ENCODE measurements at regions not wholly inside any gene's neighbourhood (a gene's known extent, or its start where the extent isn't known, plus 50 kb on each side); places are given as distances from the start of the nearest gene placed in this dataset.

GRCh38 chr4:180809439-180809838 is 1433.8 kb upstream of the TENM3 start:
- no peaks in the 10 kb centered on the region for H3K4me1 ChIP-seq (ENCODE audit: control insufficient read depth in 1 of 2, insufficient read depth in 2 of 2, low read length in 2 of 2)
- no peak for DNase-seq
- no peaks in the 10 kb centered on the region for H3K79me1 ChIP-seq (ENCODE audit: low read length)
- no CpG with 5 or more reads among the region's 4 CpGs for WGBS (ENCODE audit: extremely low coverage, insufficient coverage, insufficient read length)
- no peak overlapping the region for H2AK5ac ChIP-seq (ENCODE audit: low read length)
- H3K9me3 ChIP-seq (ENCODE audit: insufficient read depth, low read depth, low read length) = no peaks in the 10 kb centered on the region
- H4K8ac ChIP-seq (ENCODE audit: low read depth, low read length) = no peak overlapping the region
- H3K4me2 ChIP-seq (ENCODE audit: low read length) = no peak overlapping the region
- H2BK5ac ChIP-seq (ENCODE audit: low read depth, low read length, poor library complexity) = no peak overlapping the region
- no peak overlapping the region for H2AFZ ChIP-seq (ENCODE audit: insufficient read depth, low read length, poor library complexity)
- H3K4ac ChIP-seq (ENCODE audit: low read depth, low read length) = no peak overlapping the region
- H3K27me3 ChIP-seq (ENCODE audit: insufficient read depth, low read length) = no peaks in the 10 kb centered on the region
- no peak overlapping the region for H2BK12ac ChIP-seq (ENCODE audit: low read length)
- H3K27ac ChIP-seq (ENCODE audit: low read depth, low read length) = no peak overlapping the region
- no peak overlapping the region for H4K12ac ChIP-seq (ENCODE audit: low read depth, low read length)
- no peak overlapping the region for H3K4me3 ChIP-seq (ENCODE audit: low read depth, low read length)
- H3K18ac ChIP-seq (ENCODE audit: low read length) = no peak overlapping the region
- H3K23ac ChIP-seq (ENCODE audit: low read length) = no peak overlapping the region
- no peak overlapping the region for H4K91ac ChIP-seq (ENCODE audit: low read depth, low read length)
- no peaks in the 10 kb centered on the region for H3K36me3 ChIP-seq (ENCODE audit: control insufficient read depth in 1 of 2, insufficient read depth in 2 of 2, low read length in 2 of 2)
- no peak overlapping the region for H2BK120ac ChIP-seq (ENCODE audit: insufficient read depth, low read length, poor library complexity)
- no peak overlapping the region for H3K14ac ChIP-seq (ENCODE audit: low read length)
- no peak overlapping the region for H3K9ac ChIP-seq (ENCODE audit: low read length)
- no peaks in the 10 kb centered on the region for H3K79me2 ChIP-seq (ENCODE audit: control insufficient read depth, insufficient read depth, low read length, poor library complexity)

GRCh38 chr4:180810581-180810980 is 1432.6 kb upstream of the TENM3 start:
- H3K36me3 ChIP-seq (ENCODE audit: control insufficient read depth in 1 of 2, insufficient read depth in 2 of 2, low read length in 2 of 2) = no peaks in the 10 kb centered on the region
- no peak overlapping the region for H3K4ac ChIP-seq (ENCODE audit: low read depth, low read length)
- no peak overlapping the region for H2AK5ac ChIP-seq (ENCODE audit: low read length)
- H3K23ac ChIP-seq (ENCODE audit: low read length) = no peak overlapping the region
- H2BK12ac ChIP-seq (ENCODE audit: low read length) = no peak overlapping the region
- H2BK120ac ChIP-seq (ENCODE audit: insufficient read depth, low read length, poor library complexity) = no peak overlapping the region
- no peaks in the 10 kb centered on the region for H3K27me3 ChIP-seq (ENCODE audit: insufficient read depth, low read length)
- no peak overlapping the region for H3K4me2 ChIP-seq (ENCODE audit: low read length)
- no peak overlapping the region for H2BK5ac ChIP-seq (ENCODE audit: low read depth, low read length, poor library complexity)
- no peak overlapping the region for H3K9ac ChIP-seq (ENCODE audit: low read length)
- no peak overlapping the region for H4K91ac ChIP-seq (ENCODE audit: low read depth, low read length)
- no peaks in the 10 kb centered on the region for H3K79me1 ChIP-seq (ENCODE audit: low read length)
- H3K27ac ChIP-seq (ENCODE audit: low read depth, low read length) = no peak overlapping the region
- no peaks in the 10 kb centered on the region for H3K9me3 ChIP-seq (ENCODE audit: insufficient read depth, low read depth, low read length)
- no peak for DNase-seq
- H4K8ac ChIP-seq (ENCODE audit: low read depth, low read length) = no peak overlapping the region
- no peak overlapping the region for H3K18ac ChIP-seq (ENCODE audit: low read length)
- H3K79me2 ChIP-seq (ENCODE audit: control insufficient read depth, insufficient read depth, low read length, poor library complexity) = no peaks in the 10 kb centered on the region
- no CpG with 5 or more reads among the region's 1 CpG for WGBS (ENCODE audit: extremely low coverage, insufficient coverage, insufficient read length)
- no peaks in the 10 kb centered on the region for H3K4me1 ChIP-seq (ENCODE audit: control insufficient read depth in 1 of 2, insufficient read depth in 2 of 2, low read length in 2 of 2)
- no peak overlapping the region for H2AFZ ChIP-seq (ENCODE audit: insufficient read depth, low read length, poor library complexity)
- H3K14ac ChIP-seq (ENCODE audit: low read length) = no peak overlapping the region
- H3K4me3 ChIP-seq (ENCODE audit: low read depth, low read length) = no peak overlapping the region
- no peak overlapping the region for H4K12ac ChIP-seq (ENCODE audit: low read depth, low read length)

- Histone ChIP-seq H2BK120ac (ENCODE audit: insufficient read depth, low read length, poor library complexity) (no peak overlapping the region), H3K18ac (ENCODE audit: low read length) (no peak overlapping the region), H2BK12ac (ENCODE audit: low read length) (no peak overlapping the region), H4K12ac (ENCODE audit: low read depth, low read length) (no peak overlapping the region), H3K27me3 (ENCODE audit: insufficient read depth, low read length) (no peaks in the 10 kb centered on the region), H3K4me3 (ENCODE audit: low read depth, low read length) (no peak overlapping the region), H3K27ac (ENCODE audit: low read depth, low read length) (no peak overlapping the region), H3K9ac (ENCODE audit: low read length) (no peak overlapping the region), H3K79me1 (ENCODE audit: low read length) (no peaks in the 10 kb centered on the region), H3K4me1 (ENCODE audit: control insufficient read depth in 1 of 2, insufficient read depth in 2 of 2, low read length in 2 of 2) (no peaks in the 10 kb centered on the region), H3K9me3 (ENCODE audit: insufficient read depth, low read depth, low read length) (no peaks in the 10 kb centered on the region), H2AFZ (ENCODE audit: insufficient read depth, low read length, poor library complexity) (no peak overlapping the region), H4K8ac (ENCODE audit: low read depth, low read length) (no peak overlapping the region), H4K91ac (ENCODE audit: low read depth, low read length) (no peak overlapping the region), H3K4ac (ENCODE audit: low read depth, low read length) (no peak overlapping the region), H3K23ac (ENCODE audit: low read length) (no peak overlapping the region), H3K79me2 (ENCODE audit: control insufficient read depth, insufficient read depth, low read length, poor library complexity) (no peaks in the 10 kb centered on the region), H3K14ac (ENCODE audit: low read length) (no peak overlapping the region), H2BK5ac (ENCODE audit: low read depth, low read length, poor library complexity) (no peak overlapping the region), H2AK5ac (ENCODE audit: low read length) (no peak overlapping the region), H3K4me2 (ENCODE audit: low read length) (no peak overlapping the region), H3K36me3 (ENCODE audit: control insufficient read depth in 1 of 2, insufficient read depth in 2 of 2, low read length in 2 of 2) (no peaks in the 10 kb centered on the region)
- DNase-seq = no peak
- WGBS (ENCODE audit: extremely low coverage, insufficient coverage, insufficient read length) = no CpG with 5 or more reads among the region's 1 CpG
These were observed 1431.6 kb upstream of the TENM3 start for GRCh38 chr4:180811556-180811955.

- Histone ChIP-seq H2BK5ac (ENCODE audit: low read depth, low read length, poor library complexity) (no peak overlapping the region), H3K4ac (ENCODE audit: low read depth, low read length) (no peak overlapping the region), H3K4me1 (ENCODE audit: control insufficient read depth in 1 of 2, insufficient read depth in 2 of 2, low read length in 2 of 2) (no peaks in the 10 kb centered on the region), H4K8ac (ENCODE audit: low read depth, low read length) (no peak overlapping the region), H4K91ac (ENCODE audit: low read depth, low read length) (no peak overlapping the region), H2AK5ac (ENCODE audit: low read length) (no peak overlapping the region), H2BK120ac (ENCODE audit: insufficient read depth, low read length, poor library complexity) (no peak overlapping the region), H3K9me3 (ENCODE audit: insufficient read depth, low read depth, low read length) (no peaks in the 10 kb centered on the region), H3K4me2 (ENCODE audit: low read length) (no peak overlapping the region), H3K14ac (ENCODE audit: low read length) (no peak overlapping the region), H3K4me3 (ENCODE audit: low read depth, low read length) (no peak overlapping the region), H3K79me2 (ENCODE audit: control insufficient read depth, insufficient read depth, low read length, poor library complexity) (no peaks in the 10 kb centered on the region), H4K12ac (ENCODE audit: low read depth, low read length) (no peak overlapping the region), H2AFZ (ENCODE audit: insufficient read depth, low read length, poor library complexity) (no peak overlapping the region), H3K9ac (ENCODE audit: low read length) (no peak overlapping the region), H3K18ac (ENCODE audit: low read length) (no peak overlapping the region), H3K27ac (ENCODE audit: low read depth, low read length) (no peak overlapping the region), H3K23ac (ENCODE audit: low read length) (no peak overlapping the region), H3K36me3 (ENCODE audit: control insufficient read depth in 1 of 2, insufficient read depth in 2 of 2, low read length in 2 of 2) (no peaks in the 10 kb centered on the region), H3K27me3 (ENCODE audit: insufficient read depth, low read length) (no peaks in the 10 kb centered on the region), H3K79me1 (ENCODE audit: low read length) (no peaks in the 10 kb centered on the region), H2BK12ac (ENCODE audit: low read length) (no peak overlapping the region)
- no CpG with 5 or more reads among the region's 2 CpGs for WGBS (ENCODE audit: extremely low coverage, insufficient coverage, insufficient read length)
- DNase-seq = no peak
These were observed 1430.4 kb upstream of the TENM3 start for GRCh38 chr4:180812783-180813182.
